Myocyte (in vitro differentiated cells): ENCODE measurements at regions not wholly inside any gene's neighbourhood (a gene's known extent, or its start where the extent isn't known, plus 50 kb on each side); places are given as distances from the start of the nearest gene placed in this dataset.

Experiments used
- DNase-seq: peaks from one replicate; pipeline ENCODE4 v3.0.0-alpha.2; 2012; ENCODE audit warnings: low read depth

DNA sequence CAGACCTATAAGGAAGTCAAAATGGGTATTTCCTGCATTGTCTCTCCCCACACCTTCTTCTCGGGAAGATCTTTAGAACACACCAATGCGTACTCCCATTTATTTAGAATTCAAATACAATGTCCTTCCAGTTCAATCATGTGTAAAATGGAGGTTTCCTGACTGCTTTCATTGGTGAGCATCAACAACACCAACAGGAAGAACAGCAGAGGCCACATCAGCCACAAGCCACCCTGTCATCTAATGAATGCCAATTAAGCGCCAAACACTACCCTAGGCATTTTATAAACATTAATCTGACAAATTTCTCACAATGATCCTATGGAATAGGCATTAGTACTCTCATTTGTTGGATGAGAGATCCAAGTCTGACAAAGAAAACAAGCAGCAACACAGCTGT, 68.4 kb upstream of the SMLR1 start:
- DNase-seq = no peak

DNA sequence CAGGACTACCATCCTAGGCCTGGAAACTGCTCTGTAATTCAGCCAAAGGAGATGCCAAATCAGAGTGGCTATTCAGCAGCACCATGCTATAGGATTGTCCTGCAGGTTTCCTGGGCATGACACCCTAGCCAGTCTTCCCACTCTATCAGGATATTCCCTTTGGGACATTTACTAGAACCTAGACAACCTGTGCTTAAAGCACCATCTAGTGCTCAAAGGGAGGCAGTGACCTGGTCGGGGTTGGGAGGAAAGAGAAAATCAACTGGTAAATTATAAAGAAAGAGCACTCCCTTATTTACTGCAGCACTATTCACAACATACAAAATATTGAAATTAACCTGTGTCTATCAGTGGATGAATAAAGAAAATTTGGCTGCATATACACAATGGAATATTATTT, 67.2 kb upstream of the SMLR1 start:
- no peak for DNase-seq

DNA sequence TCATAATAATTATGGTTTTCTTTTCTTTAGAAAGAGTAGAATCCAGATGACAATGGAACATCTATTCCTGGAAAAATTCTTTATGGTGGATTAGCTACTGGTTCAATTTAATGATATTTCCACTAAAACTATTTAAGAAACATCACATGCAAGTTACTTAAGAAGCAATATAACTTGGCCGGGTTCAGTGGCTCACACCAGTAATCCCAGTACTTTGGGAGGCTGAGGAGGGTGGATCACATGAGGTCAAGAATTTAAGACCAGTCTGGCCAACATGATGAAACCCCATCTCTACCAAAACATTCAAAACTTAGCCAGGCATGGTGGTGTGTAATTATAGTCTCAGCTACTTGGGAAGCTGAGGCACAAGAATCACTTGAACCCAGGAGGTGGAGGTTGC, 65.9 kb upstream of the SMLR1 start:
- no peak for DNase-seq

DNA sequence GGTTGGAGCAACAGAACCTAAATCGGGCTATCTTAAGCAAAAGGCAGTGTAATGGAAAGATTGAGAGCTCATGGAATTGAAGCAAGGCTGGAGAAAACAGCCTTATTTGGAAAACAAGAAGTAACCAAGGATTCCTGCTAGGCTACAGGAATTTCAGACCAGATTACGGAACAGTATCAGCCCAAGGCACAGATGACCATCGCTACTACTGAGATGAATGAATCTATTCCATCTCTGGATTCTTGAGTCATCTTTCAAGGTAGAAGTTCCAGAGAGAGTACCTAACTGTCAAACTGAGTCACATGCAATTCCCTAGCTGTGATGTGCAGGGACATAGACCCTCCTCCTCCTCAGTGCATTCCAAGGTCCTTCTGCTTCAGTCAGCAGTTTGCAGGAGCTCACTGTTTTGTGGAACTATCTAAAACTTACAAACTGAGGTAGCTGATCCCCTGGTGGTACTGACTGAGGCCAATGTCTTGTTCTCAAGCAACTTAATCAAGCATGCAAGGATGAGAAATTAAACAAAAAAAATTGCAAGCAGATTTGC, 62.0 kb upstream of the SMLR1 start:
- no peak for DNase-seq

DNA sequence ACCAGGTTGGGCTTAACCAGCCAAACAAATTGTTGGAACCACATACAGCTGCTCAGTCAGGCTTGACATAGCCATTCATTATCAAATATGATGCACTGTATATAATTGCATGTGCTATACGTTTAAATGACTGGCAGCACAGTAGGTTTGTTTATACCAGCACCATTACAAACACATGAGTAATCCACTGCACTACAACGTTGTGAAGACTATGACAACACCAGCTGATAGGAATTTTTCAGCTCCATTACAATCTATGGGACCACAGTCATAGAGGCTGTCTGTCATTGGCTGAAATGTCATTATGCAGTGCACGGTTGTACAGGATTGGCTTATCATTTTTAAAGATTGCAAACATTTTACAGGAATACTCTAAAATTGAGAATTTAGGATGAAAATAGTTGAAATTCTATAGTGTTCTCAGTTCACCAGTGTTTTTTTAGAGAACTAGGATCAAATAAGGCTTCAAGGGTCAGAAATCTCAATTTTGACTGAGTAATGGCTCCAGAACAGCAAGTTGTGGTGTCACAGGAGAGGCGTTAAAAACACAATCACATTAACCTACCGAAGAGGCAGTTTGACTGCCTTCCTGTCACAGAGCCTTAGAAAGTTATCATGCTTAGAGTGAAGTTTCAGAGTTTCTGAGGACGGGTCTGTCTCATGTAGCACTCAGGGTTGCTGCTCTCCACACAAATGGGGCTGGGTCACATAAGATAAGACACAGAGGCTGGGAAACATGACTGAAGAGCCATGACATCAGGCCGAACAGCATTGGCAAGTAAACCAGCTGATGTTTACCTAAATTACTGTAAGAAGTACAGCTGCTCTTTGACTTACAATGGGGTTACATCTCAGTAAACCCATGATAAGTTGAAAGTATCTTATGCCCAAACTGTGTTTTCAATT, 60.7 kb upstream of the SMLR1 start:
- DNase-seq = no peak

DNA sequence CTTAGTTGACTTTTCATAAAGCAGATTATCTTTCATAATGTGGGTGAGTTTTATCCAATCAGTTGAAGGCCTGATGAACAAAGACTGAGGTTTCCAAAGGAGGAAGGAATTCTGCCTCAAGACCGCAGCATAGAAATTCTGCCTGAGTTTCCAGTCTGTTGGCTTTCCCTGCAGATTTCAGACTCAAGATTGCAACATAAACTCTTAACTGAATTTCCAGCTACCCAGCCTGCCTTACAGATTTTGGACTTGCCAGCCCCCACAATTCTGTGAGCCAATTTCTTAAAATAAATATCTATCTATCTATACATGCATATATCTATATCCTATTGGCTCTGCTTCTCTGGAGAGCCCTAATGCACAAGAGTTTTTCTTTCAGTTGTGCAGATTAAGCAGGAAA, 57.3 kb upstream of the SMLR1 start:
- no peak for DNase-seq

DNA sequence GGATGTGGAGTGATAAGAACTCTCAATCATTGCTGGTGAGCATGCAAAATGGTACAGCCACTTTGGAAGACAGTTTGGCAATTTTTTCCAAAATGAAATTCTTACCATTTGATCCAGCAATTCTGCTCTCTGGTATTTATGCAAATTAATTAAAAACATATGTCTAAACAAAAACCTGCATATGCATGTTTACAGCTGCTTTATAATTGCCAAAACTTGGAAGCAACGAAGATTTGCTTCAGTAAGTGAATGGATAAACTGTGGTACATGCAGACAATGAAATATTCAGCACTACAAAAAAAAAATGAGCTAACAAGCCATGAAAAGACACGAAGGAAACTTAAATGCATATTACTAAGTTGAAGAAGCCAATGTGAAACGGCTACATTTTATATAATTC, 55.5 kb upstream of the SMLR1 start:
- no peak for DNase-seq

DNA sequence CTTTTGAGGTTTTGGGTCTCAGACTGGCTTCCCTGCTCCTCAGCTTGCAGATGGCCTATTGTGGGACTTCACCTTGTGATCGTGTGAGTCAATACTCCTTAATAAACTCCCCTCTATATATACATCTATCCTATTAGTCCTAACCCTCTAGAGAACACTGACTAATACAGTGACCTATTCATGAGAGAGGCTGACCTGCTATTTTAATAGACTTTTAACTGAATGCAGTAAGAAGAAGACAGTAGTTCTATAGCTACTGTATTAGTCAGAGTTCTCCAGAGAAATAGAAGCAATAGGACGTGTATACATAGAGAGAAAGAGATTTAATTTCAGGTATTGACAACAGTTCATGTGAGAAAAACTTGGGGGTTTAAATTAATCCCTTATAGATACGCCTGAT, 53.3 kb upstream of the SMLR1 start:
- no peak for DNase-seq

DNA sequence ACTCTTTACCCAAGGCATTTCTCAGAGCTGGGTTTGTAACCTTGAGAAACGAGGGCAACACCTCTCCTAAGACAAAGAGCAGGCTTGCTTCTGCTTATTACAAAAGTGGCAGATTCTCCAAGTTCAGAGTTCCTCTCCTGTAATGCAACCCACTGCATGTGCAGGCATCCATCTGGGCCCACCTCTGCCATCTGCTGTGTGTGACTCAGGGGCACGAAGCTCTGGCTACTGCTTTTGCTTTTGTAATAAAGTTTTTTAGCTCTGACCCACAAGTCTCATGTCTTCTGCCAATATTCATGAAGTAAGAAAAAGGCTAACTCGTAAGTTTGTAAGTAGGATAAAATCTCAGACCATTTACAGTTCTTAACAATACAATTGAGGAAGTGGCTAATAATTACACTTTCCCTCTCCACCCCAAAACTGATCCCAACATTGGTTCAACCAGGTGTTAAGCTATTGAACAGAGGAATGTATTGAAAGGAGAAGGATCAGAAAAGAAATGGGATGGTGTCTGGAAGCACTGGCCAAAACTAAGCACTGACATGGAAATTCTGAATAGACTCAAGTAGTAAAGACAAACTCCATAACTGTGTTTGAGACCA, 51.7 kb upstream of the SMLR1 start:
- peak; percentile 11 for DNase-seq

DNA sequence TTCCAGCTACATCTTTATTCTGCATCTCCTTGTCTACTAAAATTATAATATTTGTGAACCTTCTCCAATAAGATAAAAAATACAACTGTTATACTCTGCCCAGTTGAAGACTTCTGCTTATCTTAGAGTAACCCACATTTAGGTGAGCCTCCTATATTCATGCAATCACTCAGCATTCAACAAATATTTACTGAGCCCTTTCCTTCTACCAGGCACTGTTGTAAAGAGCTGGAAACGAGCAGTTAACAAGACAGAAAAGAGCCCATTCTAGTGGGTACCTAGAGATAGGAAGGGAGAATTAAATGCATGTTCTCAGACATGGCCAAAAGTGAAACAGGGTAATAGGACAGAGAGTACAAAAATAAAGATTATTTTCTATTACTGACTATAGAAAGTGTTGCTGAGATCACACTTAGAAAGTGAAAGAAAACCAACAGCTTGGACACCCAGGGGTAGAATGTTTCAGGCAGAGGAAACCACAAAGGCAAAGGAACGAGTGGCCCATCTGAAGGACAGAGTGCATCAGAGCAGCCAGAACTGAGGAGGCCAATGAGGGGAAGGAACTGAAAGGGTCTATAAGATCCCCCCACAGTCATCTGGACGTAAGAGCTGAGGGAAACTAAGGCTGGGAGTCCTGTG, 50.8 kb upstream of the SMLR1 start:
- no peak for DNase-seq
